CD8-positive, alpha-beta memory T cell (primary cell): ENCODE measurements at regions not wholly inside any gene's neighbourhood (a gene's known extent, or its start where the extent isn't known, plus 50 kb on each side); places are given as distances from the start of the nearest gene placed in this dataset.

Source experiments
- CTCF ChIA-PET: fragments of 350-600 bp; sonication (Branson Sonifier 250); formaldehyde crosslinking; loops from one replicate; lab custom pipeline; 2021; ENCODE audit warnings: antibody characterized with exemption; lab: Charles Lee
- POLR2A ChIA-PET: fragments of 350-600 bp; sonication (Branson Sonifier 250); formaldehyde crosslinking; loops from one replicate; lab custom pipeline; 2021; ENCODE audit warnings: antibody characterized with exemption; lab: Charles Lee
- DNase-seq, 5 donors: peaks; one replicate each; pipeline versions ENCODE4 v3.0.0 to v3.0.0-alpha.2; 2020 to 2022; ENCODE audit warnings: mixed read lengths in 1 of 5
- H3K27ac ChIP-seq: one replicate; pipeline ENCODE4 v1.7.0; 2013; ENCODE audit warnings: low read depth, mild to moderate bottlenecking, low read length, moderate library complexity
- H3K27me3 ChIP-seq: 2 replicates; pipeline ENCODE4 v1.7.0; 2013; ENCODE audit warnings: low read length, mild to moderate bottlenecking; ENCODE audit not compliant: insufficient read depth, poor library complexity, severe bottlenecking
- H3K36me3 ChIP-seq: 2 replicates; pipeline ENCODE4 v1.7.0; 2013; ENCODE audit warnings: mild to moderate bottlenecking, low read length, moderate library complexity; ENCODE audit not compliant: insufficient read depth
- H3K4me1 ChIP-seq: 2 replicates; pipeline ENCODE4 v1.7.0; 2013; ENCODE audit warnings: mild to moderate bottlenecking, low read length, moderate library complexity; ENCODE audit not compliant: insufficient read depth
- H3K4me3 ChIP-seq: 2 replicates; pipeline ENCODE4 v1.7.0; 2013; ENCODE audit warnings: mild to moderate bottlenecking, low read length
- H3K9me3 ChIP-seq: 2 replicates; pipeline ENCODE4 v1.7.0; 2013; ENCODE audit warnings: mild to moderate bottlenecking, low read length
- H3K27ac Mint-ChIP-seq, 8 donors: one replicate each; pipeline ENCODE4 v1.8.0; 2020 to 2021; ENCODE audit warnings: mixed read lengths in 8 of 8, mild to moderate bottlenecking in 6 of 8, inconsistent platforms in 3 of 8, moderate library complexity in 3 of 8
- H3K27me3 Mint-ChIP-seq, 2 donors: one replicate each; pipeline ENCODE4 v1.8.0; 2020 to 2021; ENCODE audit warnings: mixed read lengths in 2 of 2, mild to moderate bottlenecking in 1 of 2, moderate library complexity in 1 of 2
- H3K36me3 Mint-ChIP-seq, 3 donors: one replicate each; pipeline ENCODE4 v1.8.0; 2020 to 2021; ENCODE audit warnings: mixed read lengths in 3 of 3, inconsistent platforms in 1 of 3, mild to moderate bottlenecking in 1 of 3
- H3K4me1 Mint-ChIP-seq, 3 donors: one replicate each; pipeline ENCODE4 v1.8.0; 2020 to 2021; ENCODE audit warnings: mixed read lengths in 3 of 3, inconsistent platforms in 1 of 3, mild to moderate bottlenecking in 1 of 3
- H3K4me3 Mint-ChIP-seq, 7 donors: one replicate each; pipeline ENCODE4 v1.8.0; 2020 to 2021; ENCODE audit warnings: mixed read lengths in 7 of 7, mild to moderate bottlenecking in 6 of 7, moderate library complexity in 4 of 7, inconsistent platforms in 2 of 7
- H3K9me3 Mint-ChIP-seq, 5 donors: one replicate each; pipeline ENCODE4 v1.8.0; 2020 to 2022; ENCODE audit warnings: mixed read lengths in 5 of 5, mild to moderate bottlenecking in 3 of 5, moderate library complexity in 2 of 5, inconsistent platforms in 1 of 5

DNA sequence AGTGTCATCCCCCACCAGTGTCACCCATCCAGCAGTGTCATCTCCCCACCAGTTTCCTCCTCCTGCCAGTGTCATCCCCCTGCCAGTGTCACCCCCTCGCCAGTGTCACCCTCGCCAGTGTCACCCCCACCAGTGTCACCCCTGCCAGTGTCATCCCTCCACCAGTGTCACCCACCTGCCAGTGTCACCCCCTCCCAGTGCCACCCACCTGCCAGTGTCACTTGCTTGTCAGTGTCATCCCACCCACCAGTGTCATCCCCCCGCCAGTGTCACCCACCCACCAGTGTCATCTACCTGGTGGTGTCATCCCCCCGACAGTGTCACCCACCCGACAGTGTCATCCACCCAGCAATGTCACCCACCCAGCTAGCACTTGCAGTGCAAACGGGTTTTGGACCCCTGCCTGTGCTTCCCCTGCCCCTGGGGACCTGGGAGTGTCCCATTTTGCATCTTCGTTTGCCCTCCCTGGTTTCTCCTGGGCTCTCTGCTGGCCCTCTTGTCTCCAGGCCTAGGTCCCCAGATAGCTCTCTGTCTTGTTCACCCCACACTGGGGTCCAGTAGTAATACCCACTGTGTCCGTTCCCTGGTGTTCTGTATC, 99.8 kb upstream of the PRR20G start:
- no peak for DNase-seq
- H3K4me3 ChIP-seq, result no peak overlapping the region
- H3K27me3 ChIP-seq, result no peaks in the 10 kb centered on the region
- no peak overlapping the region for H3K4me3 Mint-ChIP-seq
- POLR2A ChIA-PET, result no interaction called here
- no peak overlapping the region for H3K27ac Mint-ChIP-seq
- H3K9me3 Mint-ChIP-seq, result no peaks in the 10 kb centered on the region
- H3K27me3 Mint-ChIP-seq, result peaks cover 10 to 20% of the 10 kb centered on the region in 2 donors
- H3K36me3 Mint-ChIP-seq, result no peaks in the 10 kb centered on the region
- no peaks in the 10 kb centered on the region for H3K4me1 ChIP-seq
- H3K27ac ChIP-seq, result no peak overlapping the region
- CTCF ChIA-PET, result no interaction called here
- no peaks in the 10 kb centered on the region for H3K36me3 ChIP-seq
- no peaks in the 10 kb centered on the region for H3K9me3 ChIP-seq
- H3K4me1 Mint-ChIP-seq, result no peaks in the 10 kb centered on the region

GRCh38 chr3:127387119-127387518, 99.3 kb upstream of the PRR20G start:
- no peaks in the 10 kb centered on the region for H3K36me3 ChIP-seq
- Mint-ChIP-seq H3K4me1 (no peaks in the 10 kb centered on the region), H3K36me3 (no peaks in the 10 kb centered on the region), H3K27me3 (peaks cover 7 to 20% of the 10 kb centered on the region in 2 donors), H3K9me3 (no peaks in the 10 kb centered on the region), H3K4me3 (no peak overlapping the region), H3K27ac (no peak overlapping the region)
- no peak overlapping the region for H3K4me3 ChIP-seq
- CTCF ChIA-PET, result no interaction called here
- POLR2A ChIA-PET, result no interaction called here
- no peaks in the 10 kb centered on the region for H3K9me3 ChIP-seq
- no peak overlapping the region for H3K27ac ChIP-seq
- DNase-seq, result no peak
- no peaks in the 10 kb centered on the region for H3K4me1 ChIP-seq
- H3K27me3 ChIP-seq, result no peaks in the 10 kb centered on the region

- Histone ChIP-seq H3K4me3 (no peak overlapping the region), H3K4me1 (no peaks in the 10 kb centered on the region), H3K9me3 (no peaks in the 10 kb centered on the region), H3K36me3 (no peaks in the 10 kb centered on the region), H3K27ac (no peak overlapping the region), H3K27me3 (no peaks in the 10 kb centered on the region)
- no peaks in the 10 kb centered on the region for H3K4me1 Mint-ChIP-seq
- POLR2A ChIA-PET, result no interaction called here
- H3K9me3 Mint-ChIP-seq, result peaks cover 0 to 2% (median 0%) of the 10 kb centered on the region in 5 donors
- no peak overlapping the region for H3K4me3 Mint-ChIP-seq
- no peak for DNase-seq
- H3K27ac Mint-ChIP-seq, result no peak overlapping the region
- H3K36me3 Mint-ChIP-seq, result no peaks in the 10 kb centered on the region
- CTCF ChIA-PET, result no interaction called here
- H3K27me3 Mint-ChIP-seq, result peaks cover 5 to 19% of the 10 kb centered on the region in 2 donors
Measured at GRCh38 chr3:127386490-127386889, 98.6 kb upstream of the PRR20G start.

DNA sequence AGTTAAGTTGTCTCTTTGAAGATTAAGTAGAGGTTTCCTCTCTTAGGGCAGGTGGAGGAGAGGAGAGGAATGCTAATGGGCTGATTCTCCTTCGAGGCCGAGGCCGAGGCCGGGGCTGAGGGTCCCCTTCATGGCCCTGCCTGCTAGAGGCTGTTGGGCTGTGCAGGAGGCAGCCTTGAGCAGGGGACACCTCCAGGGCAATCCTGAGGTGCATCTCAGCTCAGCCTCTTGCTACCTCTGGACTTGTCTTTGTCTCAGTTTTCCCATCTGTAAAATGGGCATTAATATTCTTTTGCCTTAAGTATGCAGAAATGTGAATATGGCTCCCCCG, 97.7 kb upstream of the PRR20G start:
- Mint-ChIP-seq H3K27ac (no peak overlapping the region), H3K4me1 (no peaks in the 10 kb centered on the region), H3K9me3 (peaks cover 0 to 4% (median 2%) of the 10 kb centered on the region in 5 donors), H3K36me3 (no peaks in the 10 kb centered on the region), H3K4me3 (no peak overlapping the region), H3K27me3 (peaks cover 5 to 15% of the 10 kb centered on the region in 2 donors)
- Histone ChIP-seq H3K4me3 (no peak overlapping the region), H3K36me3 (no peaks in the 10 kb centered on the region), H3K4me1 (no peaks in the 10 kb centered on the region), H3K9me3 (no peaks in the 10 kb centered on the region), H3K27me3 (no peaks in the 10 kb centered on the region), H3K27ac (no peak overlapping the region)
- no peak for DNase-seq
- POLR2A ChIA-PET, result no interaction called here
- CTCF ChIA-PET, result no interaction called here

DNA sequence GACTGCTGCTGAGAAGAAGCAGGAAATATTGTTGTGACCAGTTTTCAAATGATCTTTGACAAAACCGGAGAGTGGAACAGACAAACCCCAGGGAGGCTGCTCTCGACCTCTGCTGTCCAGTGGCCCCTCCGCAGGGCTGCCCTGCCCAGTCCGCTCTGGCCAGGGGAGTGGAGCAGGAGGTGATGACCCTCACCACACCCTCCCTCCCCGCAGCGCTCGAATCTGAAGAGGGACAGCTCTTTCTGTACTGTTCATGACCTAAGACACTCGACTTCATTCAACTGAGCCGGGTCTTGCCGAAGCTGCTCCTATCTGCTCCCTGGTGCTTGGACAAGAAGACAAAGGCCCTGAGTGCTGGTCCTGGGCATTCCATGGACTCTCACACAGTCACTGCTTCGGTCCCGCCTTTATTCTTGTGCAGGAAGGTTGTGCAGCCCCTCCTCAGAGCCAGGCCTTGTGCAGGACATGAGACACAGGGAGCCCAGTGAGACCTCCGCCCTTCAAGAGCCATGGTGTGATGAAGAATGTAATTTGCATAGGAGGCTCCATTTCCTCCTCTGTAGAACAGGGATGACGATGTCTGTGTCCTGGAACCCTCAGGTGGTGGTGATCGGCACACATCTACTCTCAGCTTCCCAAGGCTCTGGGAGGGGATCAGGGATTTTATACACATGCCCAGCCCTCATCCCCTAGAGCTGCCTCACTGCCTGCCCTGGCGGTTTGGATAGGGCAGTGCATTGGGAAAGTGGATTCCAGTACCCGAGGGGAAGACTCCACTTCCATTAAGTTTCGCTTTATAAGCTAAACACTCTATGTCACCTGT, 97.1 kb upstream of the PRR20G start:
- Mint-ChIP-seq H3K27me3 (peaks cover 4 to 15% of the 10 kb centered on the region in 2 donors), H3K27ac (no peak overlapping the region), H3K36me3 (no peaks in the 10 kb centered on the region), H3K4me1 (no peaks in the 10 kb centered on the region), H3K4me3 (no peak overlapping the region), H3K9me3 (peaks cover 0 to 4% (median 2%) of the 10 kb centered on the region in 5 donors)
- H3K4me3 ChIP-seq, result no peak overlapping the region
- H3K4me1 ChIP-seq, result no peaks in the 10 kb centered on the region
- CTCF ChIA-PET, result no interaction called here
- H3K9me3 ChIP-seq, result no peaks in the 10 kb centered on the region
- DNase-seq, result no peak
- no peaks in the 10 kb centered on the region for H3K36me3 ChIP-seq
- no peak overlapping the region for H3K27ac ChIP-seq
- POLR2A ChIA-PET, result no interaction called here
- no peaks in the 10 kb centered on the region for H3K27me3 ChIP-seq

GRCh38 chr3:127383656-127384179, 95.9 kb upstream of the PRR20G start:
- no peaks in the 10 kb centered on the region for H3K4me1 Mint-ChIP-seq
- no peak for DNase-seq
- H3K4me3 Mint-ChIP-seq, result no peak overlapping the region
- H3K36me3 Mint-ChIP-seq, result no peaks in the 10 kb centered on the region
- H3K27ac ChIP-seq, result no peak overlapping the region
- H3K36me3 ChIP-seq, result no peaks in the 10 kb centered on the region
- no peak overlapping the region for H3K27ac Mint-ChIP-seq
- H3K9me3 ChIP-seq, result no peaks in the 10 kb centered on the region
- no peak overlapping the region for H3K4me3 ChIP-seq
- CTCF ChIA-PET, result no interaction called here
- H3K27me3 ChIP-seq, result no peaks in the 10 kb centered on the region
- H3K27me3 Mint-ChIP-seq, result peaks cover 4 to 10% of the 10 kb centered on the region in 2 donors
- H3K4me1 ChIP-seq, result no peaks in the 10 kb centered on the region
- H3K9me3 Mint-ChIP-seq, result peaks cover 0 to 4% (median 2%) of the 10 kb centered on the region in 5 donors
- POLR2A ChIA-PET, result no interaction called here

DNA sequence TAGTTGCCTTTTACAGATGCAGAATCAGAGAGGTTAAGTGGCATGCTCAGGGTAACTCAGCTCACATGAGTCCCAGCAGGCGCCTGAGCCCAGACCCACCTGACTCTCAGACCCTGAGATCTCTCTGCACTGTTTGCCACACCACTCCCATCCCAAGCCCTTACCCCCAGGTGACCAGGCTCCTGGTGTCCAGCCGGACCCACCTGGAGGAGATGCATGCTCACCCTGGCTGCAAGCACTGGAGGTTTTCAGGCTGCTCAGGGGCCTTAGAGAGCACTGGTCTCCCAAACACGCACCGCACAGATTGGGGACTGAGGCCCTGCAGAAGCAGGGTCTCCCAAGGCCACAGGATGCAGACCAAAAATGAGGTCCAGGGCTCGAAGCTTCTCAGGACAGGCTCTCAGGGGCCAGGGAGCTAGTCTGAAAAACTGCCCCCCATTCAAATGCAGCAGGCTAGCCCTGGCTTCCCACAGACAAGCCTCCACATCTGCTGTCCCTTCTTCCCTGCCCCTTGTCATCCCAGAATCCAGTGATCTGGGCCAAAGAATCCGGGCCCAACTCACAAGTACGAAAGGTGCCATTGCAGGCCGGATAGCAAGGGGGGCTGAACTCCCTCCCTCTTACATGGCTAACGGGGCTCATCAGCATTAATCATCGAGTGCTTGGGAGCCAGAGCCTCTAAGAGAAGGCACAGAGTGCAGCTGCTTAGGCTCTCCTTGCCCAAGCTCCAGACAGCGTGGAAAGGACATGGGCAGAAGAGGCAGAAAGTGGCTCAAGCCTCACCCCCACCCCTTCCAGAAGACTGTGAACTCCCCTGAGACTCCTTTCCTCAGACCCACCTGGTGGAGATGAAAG, 90.2 kb upstream of the PRR20G start:
- H3K9me3 Mint-ChIP-seq, result peaks cover 2 to 13% (median 6%) of the 10 kb centered on the region in 5 donors
- H3K27ac ChIP-seq, result no peak overlapping the region
- H3K4me3 Mint-ChIP-seq, result no peak overlapping the region
- no peaks in the 10 kb centered on the region for H3K36me3 Mint-ChIP-seq
- no peaks in the 10 kb centered on the region for H3K9me3 ChIP-seq
- POLR2A ChIA-PET, result no interaction called here
- no peak overlapping the region for H3K4me3 ChIP-seq
- H3K27me3 ChIP-seq, result no peaks in the 10 kb centered on the region
- CTCF ChIA-PET, result no interaction called here
- peak overlapping the region in 1 of 8 donors; percentile 48 for H3K27ac Mint-ChIP-seq
- H3K36me3 ChIP-seq, result no peaks in the 10 kb centered on the region
- DNase-seq, result no peak
- peaks cover 4 to 15% of the 10 kb centered on the region in 2 donors for H3K27me3 Mint-ChIP-seq
- H3K4me1 Mint-ChIP-seq, result no peaks in the 10 kb centered on the region
- H3K4me1 ChIP-seq, result no peaks in the 10 kb centered on the region
